OCI-M2 (cell line): ENCODE measurements at regions not wholly inside any gene's neighbourhood (a gene's known extent, or its start where the extent isn't known, plus 50 kb on each side); places are given as distances from the start of the nearest gene placed in this dataset.

Source experiments
- DNase-seq: peaks from one replicate; lab custom pipeline; 2025; ENCODE audit not compliant: unreplicated experiment; lab: John Stamatoyannopoulos, UW

DNA sequence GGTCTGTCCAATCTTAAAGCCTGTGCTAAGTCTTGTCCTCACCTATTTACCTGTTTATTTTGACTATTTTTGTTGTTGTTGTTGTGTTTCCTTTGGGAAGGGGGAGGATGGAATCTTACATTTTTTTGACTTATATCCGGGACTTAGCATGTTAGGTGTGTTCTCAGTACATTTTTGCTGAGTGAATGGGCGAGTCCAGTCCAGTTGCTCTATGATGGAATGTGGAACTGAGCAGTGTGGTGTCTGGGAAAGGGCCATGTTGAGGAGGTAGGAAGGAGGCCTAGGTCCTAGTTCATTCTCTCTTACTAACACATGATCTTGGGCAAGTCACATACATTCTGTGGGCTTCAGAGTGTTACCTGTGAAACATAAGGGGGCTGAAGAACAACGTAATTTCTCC is 80.9 kb upstream of the SLC38A2 start:
- DNase-seq = no peak

DNA sequence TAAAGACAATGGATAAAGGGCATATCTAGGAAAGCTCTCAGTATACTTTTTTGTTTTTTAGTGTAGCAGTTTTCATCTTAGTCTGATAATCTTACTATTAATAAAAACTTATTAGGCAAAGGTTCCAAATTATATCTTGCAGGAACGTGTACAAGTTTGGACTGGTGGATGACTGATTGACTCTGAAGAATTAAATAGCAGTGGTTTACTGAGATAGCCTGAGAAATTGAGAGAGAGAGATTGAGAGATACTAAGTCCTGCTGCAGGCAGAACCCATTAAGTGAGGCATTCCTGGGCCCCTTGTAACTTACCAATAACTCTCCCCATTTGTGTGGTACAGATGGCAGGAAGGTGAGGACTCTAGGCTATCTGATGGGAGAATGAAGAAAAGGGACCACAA is 80.2 kb upstream of the SLC38A2 start:
- no peak for DNase-seq

DNA sequence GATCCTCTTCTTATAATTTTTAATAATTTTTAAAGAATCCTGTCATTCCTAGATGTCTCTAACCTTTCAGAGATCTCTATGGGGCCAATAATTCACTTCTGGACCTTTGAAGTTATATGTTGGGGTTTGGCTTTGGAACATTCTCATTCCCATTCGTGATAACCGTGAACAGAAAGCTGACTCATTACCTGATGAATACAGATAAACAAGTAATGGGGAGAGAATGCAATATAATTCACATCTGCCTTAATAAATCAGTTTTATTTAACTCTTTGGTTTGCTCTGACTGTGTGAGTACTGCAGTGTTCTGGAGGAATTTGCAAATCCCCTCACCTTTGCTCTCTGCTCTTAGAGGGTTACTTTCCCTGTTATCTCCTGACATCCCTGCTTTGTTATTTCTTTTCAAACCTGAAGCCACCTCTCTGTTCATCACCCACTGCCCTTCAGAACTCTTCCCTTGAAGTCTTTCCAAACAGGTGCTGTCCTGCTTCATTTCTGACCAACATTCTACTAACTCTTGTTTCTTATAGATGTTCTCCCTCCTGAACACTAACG is 79.6 kb upstream of the SLC38A2 start:
- DNase-seq = no peak

DNA sequence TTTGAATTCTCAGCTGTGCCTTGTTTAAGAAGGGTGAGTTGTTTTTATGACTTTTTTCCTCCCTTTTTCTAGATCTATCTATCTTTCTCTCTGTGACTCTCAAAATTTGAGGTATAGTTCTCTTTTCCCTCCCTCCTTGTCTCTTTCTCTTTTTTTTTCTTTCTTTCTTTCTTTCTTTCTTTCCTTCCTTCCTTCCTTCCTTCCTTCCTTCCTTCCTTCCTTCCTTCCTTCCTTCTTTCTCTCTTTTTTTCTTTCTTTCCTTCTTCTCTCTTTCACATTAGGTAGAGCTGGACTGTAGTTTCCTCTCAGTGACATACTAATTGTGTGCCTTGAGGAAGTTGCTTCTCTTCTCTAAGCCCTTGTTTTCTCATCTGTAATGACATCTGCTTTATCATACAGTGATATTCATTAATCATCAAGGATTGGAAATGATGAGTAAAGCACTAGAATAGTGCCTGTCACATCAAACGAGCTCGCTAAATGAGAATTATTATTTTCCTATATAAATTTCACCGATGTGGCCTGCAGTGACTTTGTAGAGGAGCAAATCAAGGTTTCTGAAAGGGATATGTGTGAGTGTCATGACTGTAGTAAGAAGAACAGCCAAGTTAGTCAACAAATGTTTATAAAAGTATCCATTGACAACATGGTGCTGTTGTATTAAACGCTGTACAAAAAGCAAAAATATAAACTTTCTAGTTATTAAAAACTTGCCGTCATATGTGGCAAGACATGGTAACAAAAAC is 78.9 kb upstream of the SLC38A2 start:
- no peak for DNase-seq

DNA sequence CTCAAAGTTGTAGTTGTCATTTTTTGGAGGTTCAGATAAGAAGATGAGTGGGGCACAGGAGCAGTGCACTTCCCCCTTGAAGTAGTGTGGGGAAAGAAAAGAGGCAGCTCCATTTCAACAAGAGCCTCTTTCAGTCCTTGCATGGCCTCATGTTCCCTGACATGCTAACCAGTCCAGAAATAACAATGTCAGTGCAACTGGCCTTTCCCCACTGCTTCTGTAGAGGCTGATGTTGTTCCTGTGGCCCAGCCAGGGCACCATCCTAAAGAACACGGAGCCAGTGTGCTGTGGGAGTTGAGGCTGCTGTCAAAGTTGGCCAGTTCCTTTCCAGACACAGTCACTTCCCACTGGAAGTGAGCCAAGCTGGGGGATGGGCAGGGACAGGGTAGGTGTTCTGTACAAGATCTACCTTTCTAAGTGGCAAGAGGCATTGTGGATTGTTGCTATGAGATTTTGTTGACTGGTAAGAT is 77.7 kb upstream of the SLC38A2 start:
- DNase-seq = no peak

DNA sequence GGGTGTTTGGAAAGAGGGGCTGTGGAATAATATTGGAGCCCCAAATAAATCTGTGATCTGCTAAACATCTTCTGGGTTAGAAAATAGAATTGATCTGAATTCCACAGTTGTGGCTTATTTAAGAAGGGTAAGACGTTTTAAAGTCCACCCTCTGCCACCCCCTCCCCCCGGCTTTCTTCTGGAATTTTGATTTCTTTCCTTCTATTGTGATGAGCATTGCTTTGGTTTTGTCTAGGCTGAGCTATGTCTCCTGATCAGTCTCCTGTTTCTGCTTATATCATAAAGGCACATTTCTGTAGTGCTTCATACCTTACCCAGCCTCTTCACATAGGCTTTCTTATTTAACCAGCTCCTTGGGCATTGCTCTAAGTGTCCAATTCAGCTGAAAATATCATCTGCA is 77.3 kb upstream of the SLC38A2 start:
- DNase-seq = no peak

DNA sequence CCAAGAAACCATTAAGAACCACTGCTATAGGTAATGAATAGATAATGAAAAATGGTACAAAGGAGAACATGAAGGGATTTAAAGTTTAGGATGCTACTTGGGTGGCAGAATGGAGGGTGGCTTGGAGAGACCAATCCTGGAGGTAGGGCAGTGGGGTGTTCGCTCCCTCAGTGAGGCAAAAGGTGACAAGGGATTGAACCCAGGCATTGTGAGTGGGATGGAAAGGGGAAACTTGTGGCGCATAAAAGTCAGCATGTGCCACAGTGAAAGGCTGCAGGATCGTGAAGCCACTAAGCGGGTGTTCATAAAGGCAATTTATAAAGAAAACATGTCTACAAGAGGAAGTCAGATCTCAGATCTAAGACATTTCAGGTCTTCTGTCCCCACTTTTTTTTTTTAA is 76.7 kb upstream of the SLC38A2 start:
- DNase-seq = no peak

DNA sequence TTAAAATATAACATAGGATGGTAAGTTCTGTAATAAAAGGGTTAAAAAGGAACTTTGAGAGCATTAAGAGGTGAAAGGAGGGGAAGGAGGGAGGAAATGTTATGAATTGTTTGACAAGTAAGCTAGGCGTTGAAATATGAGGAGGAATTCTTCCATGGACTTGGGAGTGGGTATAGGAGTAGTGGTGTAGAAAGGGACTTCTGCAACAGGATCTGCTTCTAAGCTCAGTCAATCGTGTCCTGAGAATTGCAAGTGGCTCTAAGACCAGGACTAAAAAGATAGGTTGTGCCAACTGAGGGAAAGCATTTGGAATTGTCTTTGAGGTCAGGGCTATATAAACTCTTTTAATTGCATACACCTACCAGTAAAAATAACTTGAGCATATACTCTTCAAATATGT is 74.1 kb upstream of the SLC38A2 start:
- no peak for DNase-seq

DNA sequence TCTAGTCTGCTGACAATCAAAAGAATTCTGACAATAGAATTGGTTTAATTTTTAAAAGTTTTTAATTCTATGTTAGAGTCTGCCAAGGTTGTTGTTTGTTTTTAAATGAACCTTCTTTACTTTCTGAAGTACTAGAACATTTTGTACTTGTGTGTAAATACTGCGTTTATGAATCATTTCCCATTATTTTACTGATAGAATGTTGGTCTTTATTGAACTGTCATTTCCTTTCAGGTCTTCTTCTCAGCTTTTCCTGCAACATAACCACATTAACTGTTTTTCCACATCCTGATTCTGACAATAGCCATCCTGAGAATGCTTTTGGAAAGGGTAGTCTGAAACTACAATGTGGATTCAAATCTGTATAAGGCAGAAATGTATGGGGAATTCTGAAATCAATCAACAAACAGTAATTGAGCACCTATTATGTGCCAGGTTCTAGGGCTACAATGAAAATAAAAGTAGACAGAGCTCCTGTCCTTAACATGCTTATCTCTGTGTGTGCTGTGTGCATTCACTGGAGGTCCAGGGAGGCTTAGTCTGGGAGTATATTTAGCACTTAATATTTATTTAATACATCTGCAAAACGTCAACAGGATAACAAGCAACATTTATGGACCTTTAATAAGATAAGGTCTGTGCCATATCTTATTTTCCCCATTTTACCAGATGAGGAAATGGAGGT is 73.1 kb upstream of the SLC38A2 start:
- no peak for DNase-seq

DNA sequence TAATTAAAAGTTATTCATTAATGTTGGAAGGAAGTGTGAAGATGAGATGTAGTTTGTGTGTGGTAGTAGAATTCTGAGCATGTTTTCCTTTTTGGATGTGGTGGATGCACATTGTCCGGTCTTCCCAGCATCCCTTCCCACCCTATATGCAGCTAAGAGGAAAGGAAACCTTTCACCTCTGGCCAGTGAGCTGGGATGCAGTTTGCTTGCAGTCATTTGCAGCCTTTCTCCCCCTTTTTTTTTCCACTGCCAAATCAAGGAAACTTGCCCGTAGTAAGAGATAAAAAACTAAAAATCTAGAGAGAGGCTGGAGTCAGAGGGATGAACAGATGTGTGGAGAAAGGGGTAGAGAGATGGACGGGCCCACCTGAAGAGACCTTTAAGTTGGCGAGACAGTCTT is 72.5 kb upstream of the SLC38A2 start:
- no peak for DNase-seq

DNA sequence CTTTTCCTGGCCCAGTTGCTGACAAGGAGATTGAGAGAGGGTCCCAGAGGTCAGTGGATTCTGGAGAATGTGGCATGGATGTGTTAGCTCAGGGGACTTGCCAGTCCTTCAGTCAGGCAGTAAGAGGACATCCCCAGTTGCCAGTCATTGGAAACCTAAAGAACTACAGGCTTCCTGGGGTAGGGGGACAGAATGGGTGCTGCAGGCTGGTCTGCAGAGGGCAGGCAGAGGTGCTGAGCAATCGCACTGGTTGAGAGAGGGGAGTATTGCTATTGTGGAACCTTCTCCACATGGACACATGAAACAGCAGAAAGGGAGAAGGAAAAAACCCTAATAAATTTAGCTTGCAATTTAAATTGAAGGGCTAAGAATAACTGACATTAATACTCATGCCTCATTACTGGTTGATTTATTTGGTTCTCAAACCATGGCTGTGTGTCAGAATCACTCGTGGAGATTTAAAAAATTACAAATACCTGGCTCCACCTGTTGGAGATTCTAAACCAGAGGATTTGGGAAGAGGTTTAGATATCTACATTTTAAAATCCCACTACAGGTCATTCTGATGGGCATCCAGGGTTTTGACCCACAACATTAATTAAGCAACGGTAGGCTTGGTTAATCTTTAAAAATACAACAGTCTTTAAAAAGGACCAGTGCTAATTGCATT is 71.2 kb upstream of the SLC38A2 start:
- no peak for DNase-seq

DNA sequence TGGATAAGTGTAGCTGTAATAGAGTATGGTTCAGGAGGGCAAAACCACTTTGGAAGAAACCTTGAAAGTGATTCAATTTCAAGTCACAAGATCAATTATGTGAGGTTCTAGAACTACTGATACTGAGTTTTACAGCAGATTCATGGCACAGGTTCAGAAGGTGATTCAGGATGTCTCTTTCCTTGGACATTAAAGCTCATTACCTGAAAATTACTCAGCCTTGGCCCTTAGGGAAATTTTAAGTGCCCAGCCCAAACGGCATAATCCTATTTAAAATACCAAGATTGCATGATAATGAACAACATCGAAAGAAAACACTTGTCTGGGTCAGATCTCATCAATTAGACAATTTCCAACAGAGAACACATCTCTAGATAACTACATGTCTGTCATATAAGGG is 70.2 kb upstream of the SLC38A2 start:
- no peak for DNase-seq

DNA sequence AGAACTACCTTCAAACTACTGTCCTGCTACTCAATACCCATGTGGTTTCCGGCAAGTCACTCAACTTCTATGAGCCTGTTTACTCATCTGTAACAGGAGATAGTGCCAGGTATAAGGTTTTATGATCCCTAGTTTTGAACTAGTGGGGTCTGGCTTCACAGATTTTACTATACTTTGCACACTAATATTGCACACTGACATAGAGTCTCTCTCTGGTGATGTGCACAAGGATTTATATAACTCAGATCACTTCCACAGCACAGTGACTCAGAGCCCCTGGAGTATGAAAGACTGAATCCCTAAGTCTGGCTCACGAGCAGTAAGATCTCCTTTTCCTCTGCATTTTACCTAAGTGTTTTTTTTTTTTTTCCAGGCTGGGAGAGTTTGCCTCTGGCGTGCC is 69.7 kb upstream of the SLC38A2 start:
- no peak for DNase-seq

DNA sequence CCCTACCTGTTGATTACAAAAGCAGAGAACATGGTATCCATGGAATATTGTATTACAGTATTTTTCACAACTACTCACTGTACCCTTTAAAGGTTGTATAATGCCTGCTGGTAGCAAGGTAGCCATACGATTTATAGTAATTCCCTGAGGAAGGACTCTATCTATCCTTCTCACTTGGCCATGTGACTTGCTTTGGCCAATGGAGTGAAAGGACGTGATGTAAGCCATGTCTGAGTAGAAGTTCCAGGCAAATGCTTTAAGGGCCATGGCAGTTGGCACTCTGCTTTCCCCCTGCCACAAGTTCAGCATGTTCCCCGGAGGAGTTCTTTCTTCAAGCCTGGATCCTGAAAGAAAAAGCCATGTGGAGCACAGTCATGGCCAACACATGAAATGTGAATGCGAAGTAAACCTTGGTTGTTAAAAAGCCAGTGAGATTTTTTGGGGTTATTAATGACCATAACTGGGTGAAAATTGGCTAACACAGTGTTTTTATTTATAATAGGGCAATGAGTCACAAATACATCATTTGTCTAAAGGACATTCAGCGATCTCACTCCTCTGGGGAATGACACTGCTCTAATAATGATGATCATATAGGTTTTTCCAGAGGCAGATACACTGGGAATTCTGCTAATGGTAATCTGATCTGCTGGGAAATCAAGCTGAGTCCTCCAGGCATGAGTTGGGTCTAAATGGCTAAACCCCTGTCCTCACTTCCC is 67.4 kb upstream of the SLC38A2 start:
- no peak for DNase-seq

DNA sequence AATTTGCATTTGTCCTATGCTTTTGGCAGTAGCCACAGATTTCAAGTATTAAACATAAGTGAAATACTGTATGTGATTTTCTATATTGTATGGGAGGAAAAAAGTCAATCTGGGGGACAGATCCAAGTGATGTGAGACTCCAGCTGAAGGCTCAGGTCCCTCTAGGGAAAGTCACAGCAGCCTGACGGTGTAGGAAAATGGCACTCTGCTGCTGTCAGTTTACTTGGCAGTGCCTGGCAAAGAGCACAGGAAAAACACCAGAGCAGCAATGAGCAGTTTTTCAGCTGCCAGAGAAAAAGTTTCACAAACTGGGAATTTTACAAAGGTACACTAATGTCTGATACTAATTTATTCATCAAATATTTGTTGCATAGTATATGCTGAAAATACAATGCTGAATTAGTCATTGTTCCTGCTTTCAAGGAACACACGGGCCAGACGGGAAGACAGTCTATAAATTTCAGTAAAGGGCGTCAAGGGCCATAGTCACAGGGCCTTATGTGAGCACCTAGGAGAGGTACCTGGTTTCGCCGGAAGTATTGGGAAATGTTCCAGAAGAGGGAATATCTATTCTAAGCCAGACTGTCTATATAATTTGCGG is 66.2 kb upstream of the SLC38A2 start:
- DNase-seq = no peak

DNA sequence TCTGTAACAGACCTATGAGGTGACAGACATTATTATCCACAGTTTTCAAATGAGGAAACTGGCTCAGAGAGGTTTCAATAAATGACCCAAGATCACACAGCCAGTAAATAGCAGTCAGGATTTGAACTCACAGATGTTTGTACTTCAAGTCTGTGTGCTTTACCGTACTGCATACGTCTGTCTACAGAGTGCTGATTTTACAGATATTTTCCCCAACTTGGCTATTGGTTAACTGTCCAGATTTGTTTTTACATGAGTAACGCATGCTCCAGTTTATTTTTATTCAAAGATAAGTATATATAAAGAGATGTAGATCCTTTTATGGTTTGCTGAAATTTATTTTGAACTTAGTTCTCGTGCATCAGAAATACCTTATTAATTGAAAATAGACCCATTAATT is 65.7 kb upstream of the SLC38A2 start:
- no peak for DNase-seq

DNA sequence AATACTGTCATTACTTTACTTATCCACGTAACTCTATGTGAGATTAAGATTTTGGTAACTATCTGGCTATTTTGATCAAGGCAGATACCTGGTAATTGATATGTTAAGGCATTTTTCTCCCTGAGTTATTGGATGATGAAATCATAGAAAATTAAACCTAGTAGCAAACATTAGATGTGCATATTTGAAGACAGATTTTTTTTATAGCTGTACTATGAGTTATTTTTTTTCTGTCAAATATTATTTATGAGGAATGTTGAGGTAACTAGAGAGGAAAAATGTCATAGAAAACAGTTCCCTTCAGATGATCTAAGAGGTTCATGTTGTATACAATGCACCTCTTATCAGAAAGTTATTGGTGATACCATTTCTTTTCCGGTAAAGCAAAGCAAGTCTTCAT is 64.9 kb upstream of the SLC38A2 start:
- no peak for DNase-seq

DNA sequence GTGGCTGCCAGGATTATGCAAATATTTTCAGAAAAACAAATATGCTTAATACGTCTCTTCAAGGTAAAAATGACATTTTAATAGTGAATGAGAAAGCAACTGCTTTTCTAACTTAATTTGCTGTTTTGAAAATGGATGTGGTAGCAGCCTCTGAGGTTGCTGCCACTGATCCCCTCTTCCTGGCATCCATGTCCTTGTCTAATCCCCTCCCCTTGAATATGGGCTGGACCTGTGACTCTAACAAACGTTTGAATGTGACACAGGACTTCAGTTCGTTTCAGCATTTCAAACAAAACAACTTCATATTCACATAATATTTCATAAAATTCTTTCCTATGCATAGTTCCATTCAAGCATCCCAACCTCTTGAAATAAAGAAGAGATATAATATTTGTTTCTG is 64.2 kb upstream of the SLC38A2 start:
- no peak for DNase-seq

DNA sequence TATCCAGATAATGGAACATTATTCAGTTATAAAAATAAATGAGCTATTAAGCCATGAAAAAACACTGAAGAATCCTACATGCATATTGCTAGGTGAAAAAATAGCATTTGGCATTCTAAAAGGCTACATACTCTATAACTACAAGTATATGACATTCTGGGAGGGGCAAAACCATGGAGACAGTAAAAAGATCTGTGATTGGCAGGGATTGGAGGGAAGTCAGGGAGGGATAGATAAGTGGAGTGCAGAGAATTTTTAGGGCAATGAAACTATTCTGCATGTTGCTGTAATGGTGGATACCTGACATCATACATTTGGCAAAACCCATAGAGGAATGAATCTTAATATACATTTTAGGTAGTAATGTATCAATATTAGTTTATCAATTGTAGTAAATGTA is 63.1 kb upstream of the SLC38A2 start:
- no peak for DNase-seq

DNA sequence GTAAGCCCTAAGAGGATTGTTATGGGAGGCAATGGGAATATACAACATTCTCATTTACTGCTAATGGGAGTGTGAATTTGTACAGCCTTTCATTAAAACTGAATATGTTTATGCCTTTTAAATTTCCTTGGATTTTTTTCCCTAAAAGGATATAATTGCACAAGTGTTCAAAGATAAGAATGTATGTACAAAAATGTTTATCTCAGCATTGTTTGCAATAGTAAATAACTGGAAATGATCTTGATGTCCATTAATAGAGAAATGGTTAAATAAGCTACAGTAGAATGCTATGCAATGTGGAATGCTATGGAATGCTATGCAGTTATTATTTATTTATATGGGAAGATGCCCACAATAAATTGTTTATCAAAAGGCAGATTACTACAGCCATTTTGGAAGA is 62.5 kb upstream of the SLC38A2 start:
- DNase-seq = no peak

DNA sequence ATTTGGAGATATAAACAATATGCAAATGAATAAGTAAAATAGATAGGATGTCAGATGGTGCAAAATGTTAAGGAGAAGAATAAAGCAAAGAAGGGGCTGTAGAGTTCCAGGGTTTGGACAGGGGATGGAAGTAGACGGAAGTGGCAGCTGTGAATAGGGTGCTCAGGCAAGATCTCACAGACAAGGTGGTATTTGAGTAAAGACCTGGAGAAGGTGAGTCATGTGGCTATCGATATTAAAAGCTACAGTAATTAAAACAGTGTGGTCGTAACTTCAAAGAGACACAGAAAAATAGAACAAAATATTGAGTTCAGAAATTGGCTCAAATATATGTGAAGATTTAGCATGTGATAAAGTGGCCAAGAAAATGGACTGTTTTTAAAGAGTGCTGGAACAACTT is 61.3 kb upstream of the SLC38A2 start:
- DNase-seq = no peak
